Kidney (tissue), 13 donors: ENCODE measurements at regions not wholly inside any gene's neighbourhood (a gene's known extent, or its start where the extent isn't known, plus 50 kb on each side); places are given as distances from the start of the nearest gene placed in this dataset.

Experiments
- DNase-seq, 5 donors: peaks; one replicate each; pipeline ENCODE4 v3.0.0-alpha.2; 2013 to 2020
- FAIRE-seq: peaks from 2 replicates; lab custom pipeline; 2012; peaks lifted over from hg19 to GRCh38; lab: Jason Lieb, UNC
- H3K27ac ChIP-seq, 2 donors: one replicate each; pipeline ENCODE4 v1.7.0; 2013; ENCODE audit warnings: low read depth in 2 of 2, low read length in 2 of 2, inconsistent platforms in 1 of 2
- H3K27me3 ChIP-seq: one replicate; pipeline ENCODE4 v1.7.1; 2013; ENCODE audit warnings: low read length, inconsistent platforms; ENCODE audit not compliant: control insufficient read depth, insufficient read depth
- H3K36me3 ChIP-seq, 3 donors: one replicate each; pipeline versions ENCODE4 v1.7.0 to v1.7.1; 2013; ENCODE audit warnings: low read length in 3 of 3, control low read depth in 1 of 3, inconsistent platforms in 1 of 3; ENCODE audit not compliant: insufficient read depth in 3 of 3, control insufficient read depth in 2 of 3
- H3K4me1 ChIP-seq, 3 donors: one replicate each; pipeline versions ENCODE4 v1.7.0 to v1.7.1; 2013; ENCODE audit warnings: low read length in 3 of 3, inconsistent platforms in 1 of 3, low read depth in 1 of 3; ENCODE audit not compliant: control insufficient read depth in 2 of 3, insufficient read depth in 2 of 3
- H3K4me3 ChIP-seq, 3 donors: one replicate each; pipeline versions ENCODE4 v1.7.0 to v1.8.1; 2013; ENCODE audit warnings: low read length in 3 of 3, control low read depth in 1 of 3, inconsistent platforms in 1 of 3
- H3K9ac ChIP-seq, 3 donors: one replicate each; pipeline versions ENCODE4 v1.7.0 to v1.7.1; 2013; ENCODE audit warnings: low read length in 3 of 3, control low read depth in 1 of 3, inconsistent platforms in 1 of 3
- H3K9me3 ChIP-seq, 3 donors: one replicate each; pipeline versions ENCODE4 v1.7.0 to v1.7.1; 2013; ENCODE audit warnings: low read length in 3 of 3, control low read depth in 1 of 3, inconsistent platforms in 1 of 3; ENCODE audit not compliant: control insufficient read depth in 2 of 3, insufficient read depth in 1 of 3
- CTCF ChIP-seq: IDR thresholded peaks from 3 replicates; pipeline ENCODE4 v1.5.1; 2012; ENCODE audit warnings: mild to moderate bottlenecking, moderate library complexity, borderline replicate concordance; ENCODE audit not compliant: insufficient read depth; ENCODE audit errors: extremely low read depth
- intact Hi-C: fragments of 100-400 bp; cut with DNase I; formaldehyde crosslinking; loops from one replicate; pipeline ENCODE4 v1.11.1; 2022
- donor health status: control.
- donor health status: control.
- donor health status: control.
- donor health status: control.
- donor health status: control.
- donor health status: DM: yes; HTN: yes; CAD: no.
- donor health status: Normal renal cell carcinoma (clear cell type).

GRCh38 chr18:73414598-73414997, 546.8 kb upstream of the NETO1 start:
- TF ChIP-seq CTCF, result no peak
- H3K27ac ChIP-seq, result no peak overlapping the region
- DNase-seq, result no peak
- FAIRE-seq, result no peak
- no peaks in the 10 kb centered on the region for H3K27me3 ChIP-seq
- intact Hi-C loops, result no loop called here
- no peaks in the 10 kb centered on the region for H3K9me3 ChIP-seq
- no peaks in the 10 kb centered on the region for H3K36me3 ChIP-seq
- H3K9ac ChIP-seq, result no peak overlapping the region
- no peaks in the 10 kb centered on the region for H3K4me1 ChIP-seq
- H3K4me3 ChIP-seq, result no peak overlapping the region

GRCh38 chr18:73414069-73414468, 546.3 kb upstream of the NETO1 start:
- no peak overlapping the region for H3K27ac ChIP-seq
- DNase-seq, result no peak
- no peak overlapping the region for H3K9ac ChIP-seq
- intact Hi-C loops, result no loop called here
- no peaks in the 10 kb centered on the region for H3K9me3 ChIP-seq
- no peak overlapping the region for H3K4me3 ChIP-seq
- H3K36me3 ChIP-seq, result no peaks in the 10 kb centered on the region
- peak; percentile 46 for FAIRE-seq
- no peaks in the 10 kb centered on the region for H3K4me1 ChIP-seq
- no peak for TF ChIP-seq CTCF
- no peaks in the 10 kb centered on the region for H3K27me3 ChIP-seq

- TF ChIP-seq CTCF, result no peak
- DNase-seq (peak in 2 of 5 donors; percentile 6 to 9), FAIRE-seq (no peak)
- H3K9ac ChIP-seq, result no peak overlapping the region
- H3K27me3 ChIP-seq, result no peaks in the 10 kb centered on the region
- no peaks in the 10 kb centered on the region for H3K36me3 ChIP-seq
- H3K27ac ChIP-seq, result no peak overlapping the region
- intact Hi-C loops, result no loop called here
- H3K4me3 ChIP-seq, result no peak overlapping the region
- H3K4me1 ChIP-seq, result no peaks in the 10 kb centered on the region
- no peaks in the 10 kb centered on the region for H3K9me3 ChIP-seq
These were observed 541.5 kb upstream of the NETO1 start for GRCh38 chr18:73409242-73409641.

- Histone ChIP-seq H3K27ac (no peak overlapping the region), H3K9me3 (no peaks in the 10 kb centered on the region), H3K36me3 (no peaks in the 10 kb centered on the region), H3K27me3 (no peaks in the 10 kb centered on the region), H3K4me1 (no peaks in the 10 kb centered on the region), H3K4me3 (no peak overlapping the region), H3K9ac (no peak overlapping the region)
- FAIRE-seq (no peak), DNase-seq (peak in 2 of 5 donors; percentile 10 to 11)
- intact Hi-C loops, result no loop called here
- no peak for TF ChIP-seq CTCF
These were observed 540.7 kb upstream of the NETO1 start for GRCh38 chr18:73408469-73408868.
